GM18508 (cell line): ENCODE measurements at regions not wholly inside any gene's neighbourhood (a gene's known extent, or its start where the extent isn't known, plus 50 kb on each side); places are given as distances from the start of the nearest gene placed in this dataset.
A peak's percentile ranks its signal among the peaks of the same experiment; 100 is the strongest.
"Not testable (repeated sequence)": the region's sequence is repeated elsewhere in the genome, so short reads cannot be mapped to it uniquely, and the experiment has no call there.

Experiments used
- ATAC-seq: cut with Tn5 transposase; IDR thresholded peaks from one replicate; pipeline ENCODE4 v1.9.1; 2021; ENCODE audit warnings: moderate number of reproducible peaks; ENCODE audit not compliant: insufficient read depth, unreplicated experiment

DNA sequence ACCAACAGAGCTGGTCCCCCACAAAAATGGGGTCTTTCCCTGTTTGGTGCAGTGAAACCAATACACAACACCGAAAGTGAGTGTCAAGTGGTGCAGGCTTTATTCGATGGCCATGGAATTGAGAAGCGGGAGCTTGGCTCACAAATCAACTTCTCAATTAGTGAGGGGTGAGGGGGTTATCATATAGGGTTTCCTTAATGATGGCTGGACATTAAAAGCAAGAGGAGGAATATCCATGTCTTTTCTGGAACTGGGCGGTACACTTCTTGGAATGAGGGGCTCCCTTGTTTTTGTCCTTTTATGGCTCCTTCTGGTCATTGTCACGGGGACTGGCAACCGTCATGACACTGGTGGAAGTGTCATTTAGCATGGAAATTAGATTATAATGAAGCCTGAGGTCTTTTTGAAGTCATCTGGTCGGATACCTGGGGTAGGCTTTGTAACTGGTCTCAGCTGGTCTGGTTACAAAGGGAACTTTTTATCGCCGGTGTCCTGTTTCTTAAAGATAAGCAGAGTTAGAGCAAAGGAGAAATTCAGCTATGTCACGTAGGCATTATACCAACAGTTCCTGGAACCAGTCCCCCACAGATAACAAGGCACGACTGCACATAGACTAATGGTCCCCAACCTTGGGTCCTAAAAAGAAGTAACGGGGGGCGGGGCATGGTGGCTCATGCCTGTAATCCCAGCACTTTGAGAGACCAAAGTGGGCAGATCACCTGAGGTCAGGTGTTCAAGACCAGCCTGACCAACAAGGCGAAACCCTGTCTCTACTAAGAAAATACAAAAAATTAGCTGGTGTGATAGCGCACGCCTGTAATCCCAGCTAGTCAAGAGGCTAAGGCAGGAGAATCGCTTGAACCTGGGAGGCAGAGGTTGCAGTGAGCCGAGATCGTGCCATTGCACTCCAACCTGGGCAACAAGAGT is 93.5 kb upstream of the NDUFV2 start:
- no peak for ATAC-seq

DNA sequence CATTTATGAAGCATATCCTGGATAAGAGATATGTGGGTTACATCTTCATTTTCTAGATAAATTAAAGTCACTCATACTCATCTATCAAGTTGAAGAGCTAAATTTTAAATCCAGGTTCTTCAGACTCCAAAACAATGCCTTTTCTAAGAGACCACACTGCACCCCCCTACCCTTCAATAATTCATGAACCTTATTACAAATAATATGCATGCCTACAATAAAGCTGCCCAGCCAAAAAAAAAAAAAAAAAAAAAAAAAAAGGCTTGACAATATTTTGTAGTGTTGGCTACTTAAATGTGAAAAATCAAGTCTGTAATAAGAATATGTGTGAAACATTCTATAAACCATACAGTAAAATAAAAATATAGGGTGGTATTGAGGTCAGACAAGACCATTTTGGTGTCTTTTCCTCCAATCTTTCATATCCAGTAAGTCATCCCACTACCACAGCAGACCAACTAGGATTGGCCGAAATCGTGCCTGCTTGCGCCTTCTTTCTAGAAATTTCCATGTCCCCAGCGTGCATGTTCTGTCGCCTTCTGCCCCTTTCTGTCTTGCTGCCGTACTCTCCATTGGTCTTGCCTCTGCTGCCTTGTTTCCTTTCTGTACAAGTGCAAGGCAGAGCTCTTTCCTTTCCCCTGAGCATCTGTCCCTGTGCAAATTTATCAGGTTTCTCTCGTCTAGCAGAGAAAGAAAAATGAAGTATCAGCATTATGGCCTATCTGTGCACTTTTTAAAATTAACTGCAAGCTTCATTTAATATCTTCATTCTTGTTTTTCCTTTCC is 92.6 kb upstream of the NDUFV2 start:
- no peak for ATAC-seq

- ATAC-seq: no peak
These were observed 91.1 kb upstream of the NDUFV2 start for GRCh38 chr18:9011431-9011830.

DNA sequence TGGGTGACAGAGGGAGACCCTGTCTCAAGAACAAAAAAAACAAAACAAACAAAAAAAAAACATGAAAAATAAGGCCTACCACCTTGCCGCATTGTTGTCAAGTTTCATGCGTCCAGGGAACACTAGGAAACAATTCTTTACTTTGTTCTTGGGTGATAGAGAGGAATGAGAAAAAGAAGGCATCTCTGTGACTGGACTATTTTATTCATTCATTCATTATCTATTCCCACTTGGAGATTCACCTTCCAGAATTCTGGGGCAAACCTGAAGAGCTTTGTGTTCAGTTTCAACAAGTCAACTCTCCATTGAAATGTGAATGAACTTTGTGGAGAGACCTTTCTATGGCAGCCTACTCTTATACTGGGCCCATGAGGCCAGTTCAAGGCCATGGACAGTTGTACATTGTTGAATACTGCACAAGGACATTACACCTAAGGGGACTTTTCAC is 88.5 kb upstream of the NDUFV2 start:
- no peak for ATAC-seq

DNA sequence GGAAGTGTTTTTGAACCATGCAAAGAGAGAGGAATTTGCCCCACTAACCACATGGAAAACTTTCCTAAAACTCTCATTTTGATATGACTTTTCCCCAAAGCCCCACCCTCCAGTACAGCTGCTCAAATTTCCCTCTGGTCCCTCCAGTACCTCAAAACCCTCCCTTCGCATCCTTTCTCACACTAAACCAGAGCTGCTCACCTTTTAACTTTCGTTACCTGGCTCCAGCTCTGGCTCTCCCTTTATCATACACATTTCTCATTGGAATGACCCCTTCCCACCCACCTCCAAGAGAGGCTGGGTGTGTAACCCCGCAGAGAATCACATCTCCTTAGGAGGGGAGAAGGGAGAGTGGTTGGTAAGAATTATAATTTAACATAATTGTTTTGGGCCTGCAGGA is 86.8 kb upstream of the NDUFV2 start:
- ATAC-seq: no peak

GRCh38 chr18:9016633-9017166 is 85.8 kb upstream of the NDUFV2 start:
- no peak for ATAC-seq

- ATAC-seq: peak; percentile 55
These were observed 85.2 kb upstream of the NDUFV2 start for GRCh38 chr18:9017167-9017904.

GRCh38 chr18:9017905-9018227 is 84.6 kb upstream of the NDUFV2 start:
- no peak for ATAC-seq

- no peak for ATAC-seq
These were observed 83.4 kb upstream of the NDUFV2 start for GRCh38 chr18:9019135-9019534.

- ATAC-seq: no peak
These were observed 82.3 kb upstream of the NDUFV2 start for GRCh38 chr18:9020221-9020620.

DNA sequence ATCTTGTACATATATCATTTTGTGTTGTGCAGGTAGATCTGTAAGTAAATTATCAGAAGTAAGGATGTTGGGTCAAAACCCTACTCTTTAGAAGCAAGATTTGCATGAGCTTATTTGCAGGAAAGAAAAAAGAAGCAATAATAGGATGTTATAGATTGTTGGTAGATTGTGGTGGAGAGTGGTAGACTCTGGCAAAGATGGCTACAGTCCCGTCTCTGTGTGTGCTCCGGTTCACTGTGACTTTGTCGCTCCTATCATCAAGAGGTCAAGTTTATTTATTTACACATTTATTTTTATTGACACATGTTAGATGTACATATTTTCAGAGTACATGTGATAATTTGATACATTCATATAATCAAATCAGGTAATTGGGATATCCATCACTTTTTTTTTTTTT is 81.0 kb upstream of the NDUFV2 start:
- ATAC-seq: no peak

GRCh38 chr18:9022397-9023155 is 79.9 kb upstream of the NDUFV2 start:
- no peak for ATAC-seq

GRCh38 chr18:9024031-9024646 is 78.4 kb upstream of the NDUFV2 start:
- not testable (repeated sequence) for ATAC-seq

GRCh38 chr18:9025091-9025838 is 77.2 kb upstream of the NDUFV2 start:
- no peak for ATAC-seq

- no peak for ATAC-seq
These were observed 73.4 kb upstream of the NDUFV2 start for GRCh38 chr18:9029131-9029530.

- no peak for ATAC-seq
These were observed 70.0 kb upstream of the NDUFV2 start for GRCh38 chr18:9032519-9032918.

DNA sequence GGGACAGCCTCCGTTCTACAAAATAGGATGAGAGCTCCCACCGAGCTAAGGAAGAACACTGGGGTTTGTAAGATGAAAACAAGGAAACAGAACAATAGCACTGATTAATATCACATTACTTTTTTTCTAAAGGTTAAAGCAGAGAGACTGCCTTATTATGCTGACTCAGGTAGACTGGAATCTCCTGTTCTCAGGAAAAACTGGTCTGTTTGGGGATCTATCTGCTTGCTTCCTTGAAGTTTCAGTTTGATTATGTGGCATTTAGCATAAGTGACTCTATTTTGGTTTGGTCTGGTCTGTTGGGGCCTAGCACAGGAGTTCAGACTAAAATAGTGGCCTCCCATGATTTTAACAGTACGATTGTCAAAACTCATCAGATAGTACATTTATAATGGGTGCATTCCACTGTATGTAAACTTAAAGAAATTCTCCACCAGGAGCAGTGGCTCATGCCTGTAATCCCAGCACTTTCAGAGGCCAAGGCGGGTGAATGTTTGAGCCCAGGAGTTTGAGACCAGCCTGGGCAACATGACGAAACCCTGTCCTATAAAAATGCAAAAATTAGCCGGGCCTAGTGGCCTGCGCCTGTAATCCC is 64.1 kb upstream of the NDUFV2 start:
- ATAC-seq: no peak

GRCh38 chr18:9039441-9040071 is 62.9 kb upstream of the NDUFV2 start:
- no peak for ATAC-seq
